Trophoblast cell (in vitro differentiated cells and primary cell): ENCODE measurements at regions not wholly inside any gene's neighbourhood (a gene's known extent, or its start where the extent isn't known, plus 50 kb on each side); places are given as distances from the start of the nearest gene placed in this dataset.

ENCODE experiments used
- DNase-seq, 2 donors: peaks; one replicate each; pipeline ENCODE4 v3.0.0-alpha.2; 2016
- H2AFZ ChIP-seq: 2 replicates; pipeline ENCODE4 v1.6.1; 2013; ENCODE audit warnings: low read length, moderate library complexity, mild to moderate bottlenecking; ENCODE audit not compliant: insufficient read depth, poor library complexity
- H2AK5ac ChIP-seq: 2 replicates; pipeline ENCODE4 v1.6.1; 2013; ENCODE audit warnings: mild to moderate bottlenecking, low read length
- H2BK120ac ChIP-seq: 2 replicates; pipeline ENCODE4 v1.6.1; 2013; ENCODE audit warnings: low read length, mild to moderate bottlenecking, moderate library complexity; ENCODE audit not compliant: insufficient read depth, poor library complexity
- H2BK12ac ChIP-seq: 2 replicates; pipeline ENCODE4 v1.6.1; 2013; ENCODE audit warnings: mild to moderate bottlenecking, low read length, moderate library complexity
- H2BK5ac ChIP-seq: 2 replicates; pipeline ENCODE4 v1.6.1; 2013; ENCODE audit warnings: low read length, low read depth, moderate library complexity, mild to moderate bottlenecking; ENCODE audit not compliant: poor library complexity
- H3K14ac ChIP-seq: 2 replicates; pipeline ENCODE4 v1.6.1; 2013; ENCODE audit warnings: mild to moderate bottlenecking, low read length
- H3K18ac ChIP-seq: 2 replicates; pipeline ENCODE4 v1.6.1; 2013; ENCODE audit warnings: mild to moderate bottlenecking, low read length
- H3K23ac ChIP-seq: 2 replicates; pipeline ENCODE4 v1.6.1; 2013; ENCODE audit warnings: low read length
- H3K27ac ChIP-seq: 2 replicates; pipeline ENCODE4 v1.5.1; 2013; ENCODE audit warnings: low read depth, mild to moderate bottlenecking, inconsistent platforms, low read length, moderate library complexity
- H3K27me3 ChIP-seq: 2 replicates; pipeline ENCODE4 v1.6.1; 2013; ENCODE audit warnings: inconsistent platforms, mild to moderate bottlenecking, low read length, moderate library complexity; ENCODE audit not compliant: insufficient read depth
- H3K36me3 ChIP-seq, 2 experiments: 1 replicate in 1 of 2; 2 replicates in 1 of 2; pipeline ENCODE4 v1.6.1; 2013; ENCODE audit warnings: low read length in 2 of 2, mild to moderate bottlenecking in 2 of 2, moderate library complexity in 1 of 2; ENCODE audit not compliant: insufficient read depth in 2 of 2, control insufficient read depth in 1 of 2
- H3K4ac ChIP-seq: 2 replicates; pipeline ENCODE4 v1.6.1; 2013; ENCODE audit warnings: low read depth, mild to moderate bottlenecking, low read length, moderate library complexity
- H3K4me1 ChIP-seq, 2 experiments: 1 replicate in 1 of 2; 2 replicates in 1 of 2; pipeline ENCODE4 v1.6.1; 2013; ENCODE audit warnings: low read length in 2 of 2, mild to moderate bottlenecking in 2 of 2, moderate library complexity in 1 of 2; ENCODE audit not compliant: insufficient read depth in 2 of 2, control insufficient read depth in 1 of 2
- H3K4me2 ChIP-seq: 2 replicates; pipeline ENCODE4 v1.6.1; 2013; ENCODE audit warnings: inconsistent platforms, mild to moderate bottlenecking, low read length, moderate library complexity
- H3K4me3 ChIP-seq: 2 replicates; pipeline ENCODE4 v1.5.1; 2013; ENCODE audit warnings: mild to moderate bottlenecking, low read depth, low read length, inconsistent platforms
- H3K79me1 ChIP-seq: one replicate; pipeline ENCODE4 v1.6.1; 2013; ENCODE audit warnings: low read length
- H3K79me2 ChIP-seq: 2 replicates; pipeline ENCODE4 v1.6.1; 2013; ENCODE audit warnings: low read length, mild to moderate bottlenecking; ENCODE audit not compliant: control insufficient read depth, insufficient read depth, poor library complexity
- H3K9ac ChIP-seq: 2 replicates; pipeline ENCODE4 v1.6.1; 2013; ENCODE audit warnings: mild to moderate bottlenecking, low read length
- H3K9me3 ChIP-seq: 2 replicates; pipeline ENCODE4 v1.6.1; 2013; ENCODE audit warnings: low read depth, mild to moderate bottlenecking, control low read depth, inconsistent platforms, low read length; ENCODE audit not compliant: insufficient read depth
- H4K12ac ChIP-seq: 2 replicates; pipeline ENCODE4 v1.6.1; 2013; ENCODE audit warnings: low read depth, mild to moderate bottlenecking, low read length, moderate library complexity
- H4K8ac ChIP-seq: 2 replicates; pipeline ENCODE4 v1.6.1; 2013; ENCODE audit warnings: low read depth, mild to moderate bottlenecking, low read length, moderate library complexity
- H4K91ac ChIP-seq: one replicate; pipeline ENCODE4 v1.6.1; 2013; ENCODE audit warnings: low read depth, mild to moderate bottlenecking, low read length, moderate library complexity
- WGBS: extraction: QIAGEN DNeasy Blood & Tissue Kit; methylation state at CpG from one replicate; pipeline ENCODE4 v1.1.7; 2013; ENCODE audit warnings: missing lambda C conversion rate; ENCODE audit not compliant: insufficient read length, insufficient coverage; ENCODE audit errors: extremely low coverage; 5-methylcytosine and 5-hydroxymethylcytosine counted together

DNA sequence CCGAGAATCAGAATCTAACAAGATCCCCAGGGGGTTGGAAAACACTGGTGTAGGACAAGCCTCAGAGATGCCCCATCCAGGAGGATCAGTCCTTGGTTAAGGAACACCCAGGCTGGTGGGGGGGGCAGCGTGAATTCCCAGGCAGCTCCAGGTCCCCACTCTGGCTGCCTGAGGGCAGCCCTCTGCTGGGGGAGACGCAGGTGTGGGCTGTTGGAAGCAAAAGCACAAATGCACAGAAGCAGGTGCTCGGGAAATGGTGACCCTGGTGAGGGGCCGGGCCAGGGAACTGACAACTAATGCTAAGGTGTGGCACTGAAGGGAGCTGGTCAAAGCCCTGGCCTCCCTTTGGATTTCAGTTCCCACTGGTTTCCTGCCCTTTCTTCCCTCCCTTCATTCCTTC is 140.8 kb upstream of the CDH5 start:
- H3K9ac ChIP-seq, result no peak overlapping the region
- H4K8ac ChIP-seq, result no peak overlapping the region
- H4K91ac ChIP-seq, result no peak overlapping the region
- DNase-seq, result no peak
- no peaks in the 10 kb centered on the region for H3K36me3 ChIP-seq
- no peaks in the 10 kb centered on the region for H3K4me1 ChIP-seq
- no peak overlapping the region for H3K14ac ChIP-seq
- H4K12ac ChIP-seq, result no peak overlapping the region
- H2AFZ ChIP-seq, result no peak overlapping the region
- WGBS, result no CpG with 5 or more reads among the region's 5 CpGs
- no peaks in the 10 kb centered on the region for H3K27me3 ChIP-seq
- no peak overlapping the region for H3K4ac ChIP-seq
- H3K18ac ChIP-seq, result no peak overlapping the region
- H3K27ac ChIP-seq, result no peak overlapping the region
- H3K23ac ChIP-seq, result no peak overlapping the region
- H3K79me1 ChIP-seq, result no peaks in the 10 kb centered on the region
- H3K4me2 ChIP-seq, result no peak overlapping the region
- no peak overlapping the region for H3K4me3 ChIP-seq
- H2AK5ac ChIP-seq, result no peak overlapping the region
- H3K79me2 ChIP-seq, result no peaks in the 10 kb centered on the region
- H2BK5ac ChIP-seq, result no peak overlapping the region
- H2BK12ac ChIP-seq, result no peak overlapping the region
- no peaks in the 10 kb centered on the region for H3K9me3 ChIP-seq
- no peak overlapping the region for H2BK120ac ChIP-seq

DNA sequence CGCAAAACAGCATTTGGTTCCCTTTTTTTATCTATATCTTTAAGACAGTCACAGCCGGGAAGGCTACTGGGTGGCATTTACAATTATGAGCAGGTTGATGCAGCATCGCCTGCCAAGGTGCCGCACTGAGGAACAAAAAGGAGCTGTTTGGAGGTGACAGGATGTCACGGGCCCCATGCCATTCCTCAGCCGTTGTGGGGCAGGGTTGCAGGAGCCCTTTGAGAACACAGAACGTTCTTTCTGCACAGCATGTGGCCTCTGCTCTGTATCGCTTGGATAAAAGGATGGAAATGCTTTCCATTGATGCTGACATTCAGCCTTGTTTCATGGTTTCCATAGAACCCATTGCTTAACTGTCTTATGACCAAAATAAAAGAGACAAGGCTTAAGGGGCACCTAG is 141.9 kb upstream of the CDH5 start:
- Histone ChIP-seq H3K4me1 (no peaks in the 10 kb centered on the region), H3K18ac (no peak overlapping the region), H3K4me3 (no peak overlapping the region)

DNA sequence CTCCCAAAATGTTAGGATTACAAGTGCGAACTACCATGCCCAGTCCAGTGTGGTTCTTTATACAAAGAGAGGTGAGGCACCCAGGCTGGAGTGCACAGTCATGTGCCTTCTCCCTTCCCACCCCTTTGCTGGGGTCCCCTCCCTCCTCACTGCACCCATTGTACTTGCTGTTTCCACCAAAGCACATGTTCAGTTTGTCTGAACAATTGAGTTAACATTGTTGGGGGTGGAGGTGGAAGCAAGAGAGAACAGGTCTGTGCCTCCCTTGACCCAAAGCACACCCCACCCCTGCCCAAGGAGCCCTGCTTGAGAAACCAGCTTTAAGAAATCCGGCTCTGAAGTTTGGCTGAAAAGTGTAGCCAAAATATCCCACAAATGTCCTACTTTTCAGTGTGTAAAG is 142.3 kb upstream of the CDH5 start:
- Histone ChIP-seq H2AK5ac (no peak overlapping the region), H2BK5ac (no peak overlapping the region), H3K79me2 (no peaks in the 10 kb centered on the region), H3K9ac (no peak overlapping the region), H3K4me1 (no peaks in the 10 kb centered on the region), H4K8ac (no peak overlapping the region), H3K36me3 (no peaks in the 10 kb centered on the region), H3K23ac (no peak overlapping the region), H3K9me3 (no peaks in the 10 kb centered on the region), H2AFZ (no peak overlapping the region), H4K12ac (no peak overlapping the region), H4K91ac (no peak overlapping the region), H3K14ac (no peak overlapping the region), H2BK12ac (no peak overlapping the region), H3K18ac (no peak overlapping the region), H3K27me3 (no peaks in the 10 kb centered on the region), H3K4me2 (no peak overlapping the region), H2BK120ac (no peak overlapping the region), H3K4me3 (no peak overlapping the region), H3K79me1 (no peaks in the 10 kb centered on the region), H3K4ac (no peak overlapping the region), H3K27ac (no peak overlapping the region)
- no CpG with 5 or more reads among the region's 2 CpGs for WGBS
- DNase-seq, result no peak

More for the DNA sequence above, 141.9 kb upstream of the CDH5 start:
- Histone ChIP-seq H2AFZ (no peak overlapping the region), H3K27me3 (no peaks in the 10 kb centered on the region), H2BK12ac (no peak overlapping the region), H3K9ac (no peak overlapping the region), H3K79me2 (no peaks in the 10 kb centered on the region), H3K14ac (no peak overlapping the region), H3K4me2 (no peak overlapping the region), H2BK120ac (no peak overlapping the region), H3K4ac (no peak overlapping the region), H3K9me3 (no peaks in the 10 kb centered on the region), H4K91ac (no peak overlapping the region), H4K12ac (no peak overlapping the region), H3K36me3 (no peaks in the 10 kb centered on the region), H2BK5ac (no peak overlapping the region), H3K23ac (no peak overlapping the region), H3K79me1 (no peaks in the 10 kb centered on the region), H3K27ac (no peak overlapping the region), H2AK5ac (no peak overlapping the region), H4K8ac (no peak overlapping the region)
- DNase-seq, result no peak
- no CpG with 5 or more reads among the region's 8 CpGs for WGBS

DNA sequence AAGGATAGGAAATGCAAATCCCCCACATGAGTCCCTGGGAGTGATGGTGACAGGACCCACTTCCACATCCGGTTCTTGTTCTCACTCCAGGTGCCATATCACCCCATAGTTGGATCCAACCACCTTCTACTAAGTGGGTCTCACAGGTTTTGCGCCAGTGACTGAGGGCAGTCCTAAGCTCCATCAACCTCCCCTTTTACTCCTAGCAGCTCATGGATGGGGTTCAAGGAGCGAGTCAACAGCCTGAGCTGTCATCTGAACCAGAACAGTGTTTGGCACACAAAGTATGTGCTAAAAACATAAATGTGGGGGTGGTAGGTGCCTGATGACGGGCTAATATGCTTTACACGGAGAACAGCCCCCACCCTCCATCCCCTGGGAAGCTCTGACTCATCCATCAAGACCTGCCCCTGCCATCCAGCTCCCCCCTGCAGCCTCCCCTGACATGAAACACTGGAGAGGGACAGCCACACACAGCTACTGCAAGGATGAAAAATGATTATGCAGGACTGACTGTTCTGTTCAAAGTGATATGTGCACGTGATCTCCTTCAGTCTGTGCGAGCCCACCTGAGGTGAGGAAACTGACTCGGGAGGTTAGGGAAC is 143.2 kb upstream of the CDH5 start:
- H2BK120ac ChIP-seq, result no peak overlapping the region
- no peak overlapping the region for H4K12ac ChIP-seq
- no peak overlapping the region for H2BK12ac ChIP-seq
- H3K9ac ChIP-seq, result no peak overlapping the region
- H3K36me3 ChIP-seq, result no peaks in the 10 kb centered on the region
- no peak overlapping the region for H3K27ac ChIP-seq
- no peak overlapping the region for H4K91ac ChIP-seq
- H3K4me3 ChIP-seq, result no peak overlapping the region
- no peak overlapping the region for H3K14ac ChIP-seq
- no peak for DNase-seq
- no peak overlapping the region for H3K4ac ChIP-seq
- no peaks in the 10 kb centered on the region for H3K9me3 ChIP-seq
- H3K4me1 ChIP-seq, result no peaks in the 10 kb centered on the region
- no peak overlapping the region for H2BK5ac ChIP-seq
- H2AK5ac ChIP-seq, result no peak overlapping the region
- H3K79me2 ChIP-seq, result no peaks in the 10 kb centered on the region
- H3K27me3 ChIP-seq, result no peaks in the 10 kb centered on the region
- WGBS, result no CpG with 5 or more reads among the region's 8 CpGs
- no peak overlapping the region for H3K23ac ChIP-seq
- no peak overlapping the region for H2AFZ ChIP-seq
- H3K18ac ChIP-seq, result no peak overlapping the region
- no peak overlapping the region for H4K8ac ChIP-seq
- no peak overlapping the region for H3K4me2 ChIP-seq
- H3K79me1 ChIP-seq, result no peaks in the 10 kb centered on the region
